Activated CD8-positive, alpha-beta T cell treated with anti-CD3 and anti-CD28 coated beads, Interleukin-2, amount 10 ng/mL, durations not matched to agents 7 days and 5 days (primary cell): ENCODE measurements at regions not wholly inside any gene's neighbourhood (a gene's known extent, or its start where the extent isn't known, plus 50 kb on each side); places are given as distances from the start of the nearest gene placed in this dataset.

ENCODE experiments used
- ATAC-seq: fragments of 150-1000 bp; cut with Tn5 transposase; one replicate; pipeline ENCODE4 v1.10.0; 2021; ENCODE audit warnings: moderate library complexity
- CTCF ChIA-PET: fragments of 350-600 bp; sonication (Branson Sonifier 250); formaldehyde crosslinking; loops from one replicate; lab custom pipeline; 2021; ENCODE audit warnings: antibody characterized with exemption; lab: Charles Lee
- POLR2A ChIA-PET: fragments of 350-600 bp; sonication (Branson Sonifier 250); formaldehyde crosslinking; loops from one replicate; lab custom pipeline; 2021; ENCODE audit warnings: antibody characterized with exemption; lab: Charles Lee
- DNase-seq: peaks from one replicate; pipeline ENCODE4 v3.0.0-alpha.2; 2020
- H3K27ac Mint-ChIP-seq: one replicate; pipeline ENCODE4 v1.8.0; 2021; ENCODE audit warnings: mild to moderate bottlenecking, mixed read lengths
- H3K27me3 Mint-ChIP-seq: one replicate; pipeline ENCODE4 v1.8.0; 2021; ENCODE audit warnings: low read depth, mixed read lengths
- H3K36me3 Mint-ChIP-seq: one replicate; pipeline ENCODE4 v1.8.0; 2021; ENCODE audit warnings: low read depth, mixed read lengths
- H3K4me1 Mint-ChIP-seq: one replicate; pipeline ENCODE4 v1.8.0; 2021; ENCODE audit warnings: low read depth, mixed read lengths
- H3K4me3 Mint-ChIP-seq: one replicate; pipeline ENCODE4 v1.8.0; 2021; ENCODE audit warnings: mild to moderate bottlenecking, mixed read lengths
- H3K9me3 Mint-ChIP-seq: one replicate; pipeline ENCODE4 v1.8.0; 2022; ENCODE audit warnings: mixed read lengths; ENCODE audit not compliant: insufficient read depth

DNA sequence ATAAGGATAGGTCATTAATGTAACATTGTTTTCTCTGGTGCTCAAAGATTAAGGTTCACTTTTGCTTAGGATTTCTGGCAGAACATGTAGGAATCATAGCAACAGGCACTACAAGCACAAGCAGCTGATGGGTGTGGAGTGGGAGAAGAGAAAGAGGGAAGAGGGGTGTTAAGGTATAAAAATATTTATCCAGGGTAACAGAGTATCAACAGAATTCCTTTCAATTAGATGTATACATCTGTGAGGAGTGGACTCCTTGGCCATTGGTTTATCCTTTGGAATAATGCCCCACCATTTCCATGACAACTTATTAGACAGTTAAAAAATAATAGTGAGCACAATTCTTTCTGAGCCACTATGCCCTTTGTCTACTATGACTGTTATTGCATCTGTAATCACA is 388.3 kb upstream of the DDHD1 start:
- ChIA-PET POLR2A (no interaction called here), CTCF (no interaction called here)
- Mint-ChIP-seq H3K27ac (no peak overlapping the region), H3K9me3 (no peaks in the 10 kb centered on the region), H3K4me1 (no peaks in the 10 kb centered on the region), H3K36me3 (no peaks in the 10 kb centered on the region), H3K27me3 (peaks cover 2% of the 10 kb centered on the region), H3K4me3 (no peak overlapping the region)
- DNase-seq (no peak), ATAC-seq (no peak)

DNA sequence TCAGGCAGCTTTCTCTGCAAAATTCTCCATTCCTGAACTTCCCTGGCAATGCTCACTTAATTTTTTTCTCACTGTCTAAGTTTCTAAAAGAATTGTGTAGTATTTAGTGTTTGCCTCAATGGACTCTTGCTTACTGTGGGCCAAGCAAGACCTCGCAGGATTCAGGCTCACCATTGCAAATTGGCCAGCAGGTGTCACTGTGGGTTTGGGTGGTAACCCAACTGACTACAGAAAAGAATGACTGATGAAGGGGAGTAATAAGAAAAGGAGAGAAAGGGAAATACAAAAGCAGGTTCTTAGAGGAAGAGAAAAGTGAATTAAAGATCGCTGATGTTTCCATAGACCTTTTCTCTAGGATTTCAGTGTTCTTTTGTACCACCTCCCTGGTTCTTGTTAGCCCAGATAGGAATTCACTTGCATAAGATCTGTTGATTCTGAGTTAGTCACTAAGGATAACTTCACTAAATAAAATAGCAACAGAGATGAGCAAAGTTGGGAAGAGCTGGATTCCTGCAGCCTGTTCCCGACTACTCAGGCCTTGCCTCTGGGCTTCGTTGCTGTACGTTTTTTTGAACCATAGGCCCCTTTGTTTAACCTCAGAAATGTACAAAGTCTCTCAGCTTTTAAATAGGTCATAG is 386.5 kb upstream of the DDHD1 start:
- ATAC-seq (no peak), DNase-seq (peak; percentile 64)
- ChIA-PET CTCF (interaction anchor here (0.9 to 2.4 kb wide), 4 partner anchors 11 to 809 kb away, joined by 4 to 11 read pairs (median 5); no protein-coding TSS in a partner anchor), POLR2A (no interaction called here)
- H3K36me3 Mint-ChIP-seq, result no peaks in the 10 kb centered on the region
- no peaks in the 10 kb centered on the region for H3K4me1 Mint-ChIP-seq
- no peak overlapping the region for H3K27ac Mint-ChIP-seq
- H3K9me3 Mint-ChIP-seq, result no peaks in the 10 kb centered on the region
- H3K4me3 Mint-ChIP-seq, result no peak overlapping the region
- H3K27me3 Mint-ChIP-seq, result no peaks in the 10 kb centered on the region

DNA sequence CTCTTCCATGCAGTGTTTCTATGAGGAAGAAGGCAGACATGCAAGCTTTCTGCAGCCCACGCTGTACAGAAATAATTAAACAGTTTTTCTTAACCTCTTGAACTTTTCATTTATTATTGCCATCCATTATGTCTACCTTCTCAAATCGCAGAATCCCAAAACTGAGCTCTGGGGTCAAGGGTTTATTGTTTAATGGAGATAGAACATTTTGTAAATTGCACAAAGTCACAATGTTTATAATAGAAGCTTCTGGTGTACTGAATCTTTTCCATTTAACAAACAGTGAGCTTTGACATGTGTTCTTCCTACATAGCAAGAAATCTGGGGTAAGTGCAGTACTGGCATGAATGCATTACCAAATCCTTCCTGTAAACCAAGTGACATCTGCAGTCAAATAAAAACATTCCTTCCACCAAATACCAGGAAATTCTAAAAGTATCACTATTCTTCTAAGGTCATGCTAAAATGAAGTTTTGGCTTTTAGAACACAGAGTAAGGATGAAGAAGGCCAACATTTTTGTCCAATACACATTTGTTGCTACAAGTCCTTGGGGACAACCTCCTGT is 385.3 kb upstream of the DDHD1 start:
- Mint-ChIP-seq H3K9me3 (no peaks in the 10 kb centered on the region), H3K36me3 (no peaks in the 10 kb centered on the region), H3K27me3 (no peaks in the 10 kb centered on the region), H3K27ac (no peak overlapping the region), H3K4me3 (no peak overlapping the region), H3K4me1 (no peaks in the 10 kb centered on the region)
- no peak for ATAC-seq
- ChIA-PET CTCF (interaction anchor here (0.9 to 2.4 kb wide), 5 partner anchors 9 to 810 kb away, joined by 3 to 11 read pairs (median 4); no protein-coding TSS in a partner anchor), POLR2A (no interaction called here)
- DNase-seq, result no peak

DNA sequence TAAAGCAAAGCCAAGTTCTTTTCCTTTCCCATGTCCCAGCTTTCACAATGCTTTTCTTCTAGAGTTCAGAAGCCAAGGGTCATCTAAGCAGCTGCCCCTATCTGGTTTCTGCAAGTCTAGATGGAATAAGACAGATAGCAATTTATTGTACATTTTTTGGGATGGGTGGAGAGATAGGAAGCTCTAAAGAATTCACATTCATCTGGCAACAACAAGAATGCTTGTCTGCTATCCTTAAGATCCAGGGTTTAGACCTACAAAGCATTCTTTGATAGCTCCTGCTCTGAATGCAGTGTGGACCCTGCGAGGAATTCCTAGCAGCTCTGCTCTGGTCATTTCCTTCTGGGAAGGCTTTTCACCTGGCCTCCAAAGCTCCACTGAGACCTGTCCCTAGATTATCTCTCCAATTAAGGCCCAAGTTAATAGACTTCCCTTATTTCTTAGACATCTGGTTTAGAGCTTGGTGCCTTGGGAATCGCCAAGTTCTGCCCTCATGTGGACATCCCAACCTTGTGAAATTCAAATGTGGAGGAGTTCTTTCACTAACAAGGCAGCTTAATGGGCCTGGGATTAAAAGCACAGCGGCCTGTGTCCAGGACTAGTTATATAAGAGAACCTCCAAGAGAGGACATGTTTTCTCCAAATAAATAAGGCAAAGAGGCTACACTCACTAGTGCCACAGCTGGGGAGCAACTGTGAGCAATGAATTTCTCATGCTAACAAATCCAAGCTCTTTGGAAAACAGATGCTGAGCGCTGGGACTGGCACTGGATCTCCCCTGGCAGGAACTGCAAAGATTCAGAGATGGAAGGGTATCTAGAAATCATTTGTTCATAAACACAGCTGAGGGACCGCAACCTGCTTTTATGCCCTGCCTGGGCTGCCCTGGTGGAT is 384.5 kb upstream of the DDHD1 start:
- no peaks in the 10 kb centered on the region for H3K4me1 Mint-ChIP-seq

DNA sequence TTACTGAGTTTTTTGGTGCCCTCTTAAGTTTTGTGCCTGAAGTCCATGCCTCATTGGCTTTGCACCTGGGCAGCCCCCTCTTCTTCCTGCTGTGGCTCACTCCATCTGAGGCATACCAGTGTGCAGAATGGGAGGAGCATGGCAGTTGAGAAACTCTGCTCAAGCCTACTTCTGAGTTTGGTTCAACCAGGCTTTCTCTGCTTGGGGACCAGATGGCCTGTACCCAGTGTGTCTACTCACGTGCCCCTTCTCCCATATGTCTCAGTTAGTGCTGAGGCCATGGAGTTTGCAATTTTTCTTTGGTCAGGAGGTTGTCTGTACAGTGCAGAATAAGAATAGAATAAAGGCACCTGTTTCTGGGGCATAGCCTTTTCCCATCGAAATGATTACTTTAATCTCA is 383.3 kb upstream of the DDHD1 start:
- ChIA-PET POLR2A (no interaction called here), CTCF (no interaction called here)
- DNase-seq, result no peak
- H3K27ac Mint-ChIP-seq, result no peak overlapping the region
- no peaks in the 10 kb centered on the region for H3K9me3 Mint-ChIP-seq
- no peak for ATAC-seq
- no peaks in the 10 kb centered on the region for H3K36me3 Mint-ChIP-seq
- H3K4me3 Mint-ChIP-seq, result no peak overlapping the region
- no peaks in the 10 kb centered on the region for H3K27me3 Mint-ChIP-seq
- H3K4me1 Mint-ChIP-seq, result no peaks in the 10 kb centered on the region

More for the DNA sequence above, 384.5 kb upstream of the DDHD1 start:
- ChIA-PET POLR2A (no interaction called here), CTCF (interaction anchor here (0.9 to 2.4 kb wide), 5 partner anchors 9 to 810 kb away, joined by 3 to 11 read pairs (median 4); no protein-coding TSS in a partner anchor)
- ATAC-seq, result no peak
- Mint-ChIP-seq H3K27ac (no peak overlapping the region), H3K36me3 (no peaks in the 10 kb centered on the region), H3K9me3 (no peaks in the 10 kb centered on the region), H3K4me3 (no peak overlapping the region), H3K27me3 (no peaks in the 10 kb centered on the region)
- no peak for DNase-seq

DNA sequence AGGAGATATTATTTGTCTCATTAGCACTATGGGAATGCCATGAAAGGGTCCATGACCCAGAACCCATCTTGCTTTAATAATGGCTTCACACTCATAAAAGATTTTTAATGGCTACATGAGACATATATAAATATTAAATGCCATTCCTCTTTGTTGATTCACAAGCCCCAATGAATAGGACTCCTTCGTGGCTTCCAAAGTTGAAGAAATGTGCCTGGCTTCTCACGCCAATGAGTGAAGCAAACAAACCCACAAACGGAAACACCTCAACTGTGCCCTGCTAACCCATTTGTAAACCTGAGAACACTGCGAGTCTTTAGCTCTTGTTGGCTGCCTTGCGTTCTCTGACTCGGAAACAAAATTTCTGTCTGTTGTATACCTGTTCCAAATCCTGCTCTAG is 381.7 kb upstream of the DDHD1 start:
- H3K27ac Mint-ChIP-seq, result no peak overlapping the region
- H3K4me3 Mint-ChIP-seq, result no peak overlapping the region
- no peak for DNase-seq
- no peaks in the 10 kb centered on the region for H3K9me3 Mint-ChIP-seq
- H3K36me3 Mint-ChIP-seq, result no peaks in the 10 kb centered on the region
- H3K27me3 Mint-ChIP-seq, result no peaks in the 10 kb centered on the region
- ATAC-seq, result no peak
- POLR2A ChIA-PET, result no interaction called here
- CTCF ChIA-PET, result no interaction called here
- H3K4me1 Mint-ChIP-seq, result no peaks in the 10 kb centered on the region

DNA sequence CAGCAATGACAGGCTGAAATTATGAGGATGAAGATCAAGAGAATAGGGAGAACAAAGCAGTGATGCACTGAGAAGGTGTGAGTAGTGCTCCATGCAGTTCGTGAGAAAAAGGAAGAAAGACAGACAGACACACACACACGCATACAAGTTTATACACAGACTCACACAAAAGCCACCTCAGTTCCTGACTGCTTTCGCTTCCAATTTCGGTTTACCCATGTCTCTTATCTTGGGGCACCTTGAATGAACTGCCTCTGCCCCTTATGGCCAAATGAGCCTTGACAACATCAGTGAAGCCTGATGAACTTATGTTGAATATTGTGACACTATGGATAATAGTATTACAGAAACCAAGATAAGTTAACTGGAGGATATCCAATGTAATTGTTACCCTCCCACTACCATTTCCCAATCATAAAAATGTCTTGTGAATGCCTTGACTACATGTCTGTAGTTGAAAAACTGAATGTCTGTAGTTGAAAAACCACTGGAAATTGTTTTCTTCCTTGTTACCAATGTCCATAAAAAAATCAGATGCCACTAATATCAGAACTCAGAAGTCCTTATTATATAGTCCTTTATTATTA is 380.4 kb upstream of the DDHD1 start:
- no peak overlapping the region for H3K27ac Mint-ChIP-seq
- no peak for DNase-seq

DNA sequence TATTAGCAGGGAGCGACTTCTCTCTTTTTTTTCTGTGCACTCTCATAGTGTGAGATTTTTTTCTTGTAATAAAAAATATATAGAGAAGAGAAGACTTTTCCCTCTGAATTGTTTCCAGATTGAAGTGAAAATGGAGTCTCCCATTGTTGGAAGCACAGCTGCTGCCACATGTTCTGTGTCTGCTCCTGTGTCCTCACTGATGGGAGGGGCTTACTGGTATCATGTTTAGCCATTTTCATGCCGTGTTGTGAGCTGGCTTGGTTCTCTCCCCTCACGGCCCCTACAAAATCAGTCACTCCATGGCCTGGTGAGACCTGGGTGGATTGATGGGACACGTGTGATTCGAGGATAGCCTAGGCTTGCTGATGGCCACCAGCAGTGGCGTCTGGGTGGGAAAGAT is 379.7 kb upstream of the DDHD1 start:
- no peak for ATAC-seq
- H3K9me3 Mint-ChIP-seq, result no peaks in the 10 kb centered on the region
- no peak overlapping the region for H3K4me3 Mint-ChIP-seq
- H3K27me3 Mint-ChIP-seq, result no peaks in the 10 kb centered on the region
- no peak overlapping the region for H3K27ac Mint-ChIP-seq
- no peaks in the 10 kb centered on the region for H3K36me3 Mint-ChIP-seq
- ChIA-PET POLR2A (no interaction called here), CTCF (no interaction called here)
- DNase-seq, result no peak
- H3K4me1 Mint-ChIP-seq, result no peaks in the 10 kb centered on the region

More for the DNA sequence above, 380.4 kb upstream of the DDHD1 start:
- H3K4me3 Mint-ChIP-seq, result no peak overlapping the region
- no peaks in the 10 kb centered on the region for H3K36me3 Mint-ChIP-seq
- H3K4me1 Mint-ChIP-seq, result no peaks in the 10 kb centered on the region
- ChIA-PET POLR2A (no interaction called here), CTCF (no interaction called here)
- H3K27me3 Mint-ChIP-seq, result no peaks in the 10 kb centered on the region
- no peak for ATAC-seq
- H3K9me3 Mint-ChIP-seq, result no peaks in the 10 kb centered on the region

DNA sequence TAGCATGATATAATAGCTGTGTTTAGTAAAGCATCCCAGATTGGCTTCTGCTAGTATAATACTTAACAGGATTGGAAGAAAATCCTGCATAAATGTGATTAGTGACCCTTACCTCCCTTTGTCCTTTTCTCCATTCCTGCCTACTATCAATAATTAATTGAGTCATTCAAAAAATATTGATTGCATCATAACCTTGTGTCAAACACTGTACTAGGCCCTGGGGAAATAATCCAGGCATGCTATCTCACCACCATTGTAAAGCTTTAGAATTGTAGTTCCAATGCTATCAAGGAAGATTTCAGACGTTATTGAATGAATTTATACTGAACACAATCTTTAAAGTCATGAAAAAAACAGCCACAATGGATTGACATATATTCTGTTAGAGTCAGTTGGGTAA is 378.6 kb upstream of the DDHD1 start:
- no peak overlapping the region for H3K4me3 Mint-ChIP-seq
- CTCF ChIA-PET, result no interaction called here

DNA sequence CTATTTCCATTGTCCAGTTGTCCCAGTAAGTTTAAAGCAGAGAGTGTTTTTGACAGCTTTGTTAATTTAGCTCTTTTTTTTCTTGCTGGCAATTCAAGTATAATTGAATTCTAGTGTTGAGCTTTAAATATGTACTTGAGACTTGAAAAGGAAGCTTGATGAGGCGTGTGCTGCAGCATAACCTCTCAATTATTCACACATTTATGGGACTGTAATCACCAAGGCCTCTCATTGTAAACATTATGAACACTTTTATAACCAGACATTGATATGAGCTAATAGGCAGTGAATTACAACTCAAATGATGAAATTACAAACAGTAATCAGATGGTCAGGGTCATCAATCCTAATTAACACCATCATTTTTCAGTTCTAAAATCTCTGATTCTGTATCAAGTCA is 378.0 kb upstream of the DDHD1 start:
- Mint-ChIP-seq H3K27me3 (no peaks in the 10 kb centered on the region), H3K9me3 (no peaks in the 10 kb centered on the region), H3K36me3 (no peaks in the 10 kb centered on the region), H3K4me3 (no peak overlapping the region), H3K4me1 (no peaks in the 10 kb centered on the region), H3K27ac (no peak overlapping the region)
- no peak for ATAC-seq
- CTCF ChIA-PET, result no interaction called here
- POLR2A ChIA-PET, result no interaction called here
- no peak for DNase-seq

More for the DNA sequence above, 378.6 kb upstream of the DDHD1 start:
- Mint-ChIP-seq H3K4me1 (no peaks in the 10 kb centered on the region), H3K9me3 (no peaks in the 10 kb centered on the region), H3K27ac (no peak overlapping the region), H3K27me3 (no peaks in the 10 kb centered on the region), H3K36me3 (no peaks in the 10 kb centered on the region)
- ATAC-seq (no peak), DNase-seq (no peak)
- POLR2A ChIA-PET, result no interaction called here

DNA sequence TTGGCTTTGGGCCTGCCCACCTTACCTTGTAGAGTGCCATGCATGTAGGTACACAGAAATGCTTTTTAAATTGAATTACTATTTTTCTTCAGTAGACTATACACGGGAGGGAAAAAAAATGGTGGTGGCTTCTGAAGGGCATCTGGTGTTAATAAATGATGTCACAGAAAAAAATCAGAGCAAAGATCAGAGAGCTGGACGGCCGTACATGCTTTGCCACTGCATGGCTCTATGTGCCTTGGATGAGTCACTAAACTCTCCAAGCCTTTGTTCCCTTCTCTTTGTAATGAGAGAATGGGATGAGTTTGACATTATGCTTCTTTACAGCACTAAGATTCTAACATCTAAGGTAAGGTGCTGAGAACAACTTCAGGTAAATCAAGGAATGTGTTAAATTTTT is 376.4 kb upstream of the DDHD1 start:
- CTCF ChIA-PET, result interaction anchor here (1.0 kb wide), 1 partner anchor 9 kb away, joined by 4 read pairs; no protein-coding TSS in a partner anchor
- DNase-seq (no peak), ATAC-seq (no peak)
- H3K27ac Mint-ChIP-seq, result no peak overlapping the region
- H3K27me3 Mint-ChIP-seq, result no peaks in the 10 kb centered on the region
- no peak overlapping the region for H3K4me3 Mint-ChIP-seq
- H3K4me1 Mint-ChIP-seq, result no peaks in the 10 kb centered on the region
- POLR2A ChIA-PET, result no interaction called here
- no peaks in the 10 kb centered on the region for H3K9me3 Mint-ChIP-seq
- H3K36me3 Mint-ChIP-seq, result no peaks in the 10 kb centered on the region
